PC-9 (cell line): ENCODE measurements at regions not wholly inside any gene's neighbourhood (a gene's known extent, or its start where the extent isn't known, plus 50 kb on each side); places are given as distances from the start of the nearest gene placed in this dataset.

Experiments used
- BruUV-seq: library from RNA; stranded (reverse); fragments of 400-500 nt; replicated peaks from 2 replicates; lab custom pipeline; 2021; lab: Mats Ljungman, UMichigan
- CTCF ChIA-PET: fragments of 300-600 bp; sonication (Branson Sonifier 250); formaldehyde crosslinking; loops from one replicate; lab custom pipeline; 2022; ENCODE audit warnings: antibody characterized with exemption; lab: Charles Lee
- POLR2A ChIA-PET: fragments of 300-600 bp; sonication (Branson Sonifier 250); formaldehyde crosslinking; loops from one replicate; lab custom pipeline; 2022; ENCODE audit warnings: antibody characterized with exemption; ENCODE audit not compliant: unreplicated experiment; lab: Charles Lee
- DNase-seq, 2 experiments: peaks; one replicate each; pipeline versions ENCODE4 v3.0.0 to v3.0.0-alpha.2; 2015 to 2022; ENCODE audit warnings: mixed read lengths in 1 of 2
- H2AFZ ChIP-seq: fragments of 200-600 bp; sonication (generic); 2 replicates; pipeline ENCODE4 v1.8.1; 2017; ENCODE audit warnings: antibody characterized with exemption
- H3F3A ChIP-seq: fragments of 200-600 bp; sonication (generic); 2 replicates; pipeline ENCODE4 v1.8.1; 2017; ENCODE audit warnings: antibody characterized with exemption, mild to moderate bottlenecking, low read depth; ENCODE audit not compliant: insufficient read depth
- H3K27ac ChIP-seq: fragments of 200-600 bp; sonication (generic); 2 replicates; pipeline ENCODE4 v1.6.1; 2016; ENCODE audit warnings: mixed run types
- H3K27me3 ChIP-seq: fragments of 200-600 bp; sonication (generic); 2 replicates; pipeline ENCODE4 v1.6.1; 2016; ENCODE audit warnings: low read depth, mixed run types; ENCODE audit not compliant: insufficient read depth
- H3K36me3 ChIP-seq: fragments of 200-600 bp; sonication (generic); 2 replicates; pipeline ENCODE4 v1.6.1; 2016; ENCODE audit warnings: low read depth, mixed run types
- H3K4me1 ChIP-seq: fragments of 200-600 bp; sonication (generic); replicated peaks from 2 replicates; pipeline ENCODE4 v1.6.1; 2016; ENCODE audit warnings: mixed run types; ENCODE audit not compliant: insufficient read depth
- H3K4me2 ChIP-seq: fragments of 200-600 bp; sonication (generic); 2 replicates; pipeline ENCODE4 v1.6.1; 2017; ENCODE audit warnings: mixed run types
- H3K4me3 ChIP-seq: fragments of 200-600 bp; sonication (generic); 2 replicates; pipeline ENCODE4 v1.6.1; 2016; ENCODE audit warnings: mixed run types
- H3K79me2 ChIP-seq: fragments of 200-600 bp; sonication (generic); 2 replicates; pipeline ENCODE4 v1.6.1; 2017; ENCODE audit warnings: low read depth, mixed run types
- H3K9me2 ChIP-seq: fragments of 200-600 bp; sonication (generic); 2 replicates; pipeline ENCODE4 v1.8.1; 2017; ENCODE audit warnings: mild to moderate bottlenecking; ENCODE audit not compliant: insufficient read depth
- H3K9me3 ChIP-seq: fragments of 200-600 bp; sonication (generic); 2 replicates; pipeline ENCODE4 v1.8.1; 2016; ENCODE audit warnings: low read depth; ENCODE audit not compliant: insufficient read depth
- H4K20me1 ChIP-seq: fragments of 200-600 bp; sonication (generic); 2 replicates; pipeline ENCODE4 v1.8.1; 2017; ENCODE audit not compliant: insufficient read depth
- EZH2 ChIP-seq: fragments of 200-600 bp; sonication (generic); IDR thresholded peaks from 2 replicates; pipeline ENCODE4 v1.8.0; 2017; ENCODE audit warnings: antibody characterized with exemption, low read depth
- intact Hi-C: fragments of 100-400 bp; cut with micrococcal nuclease; formaldehyde crosslinking; loops from one replicate; pipeline ENCODE4 v1.10.0; 2022; ENCODE audit not compliant: unreplicated experiment
- TF ChIP-seq, protein P1 (sequence below): fragments of 200-600 bp; sonication (generic); conservative IDR thresholded peaks from 2 replicates; pipeline ENCODE4 v1.6.1; 2017; ENCODE audit warnings: mixed run types, antibody characterized with exemption, mild to moderate bottlenecking, moderate library complexity

DNA sequence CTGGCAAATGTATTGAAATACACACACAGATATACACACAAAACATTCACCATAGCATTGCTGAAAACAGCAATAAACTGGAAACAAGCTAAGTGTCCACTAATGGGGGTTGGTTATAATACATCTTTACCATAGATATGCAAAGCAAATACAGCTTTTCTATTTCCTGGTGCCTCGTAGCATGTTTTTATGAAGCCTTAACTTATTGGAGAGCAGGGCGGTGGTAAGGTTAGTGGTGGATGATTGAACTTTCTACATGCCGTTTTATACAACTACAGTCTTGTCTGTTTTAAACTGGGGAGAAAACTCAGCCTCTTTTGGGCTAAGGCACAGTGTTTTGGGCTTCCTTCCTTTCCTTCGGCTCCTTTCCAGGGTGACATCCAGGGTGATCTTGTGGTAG lies 104.5 kb downstream of the NR2F2 start:
- TF ChIP-seq, protein P1, sequence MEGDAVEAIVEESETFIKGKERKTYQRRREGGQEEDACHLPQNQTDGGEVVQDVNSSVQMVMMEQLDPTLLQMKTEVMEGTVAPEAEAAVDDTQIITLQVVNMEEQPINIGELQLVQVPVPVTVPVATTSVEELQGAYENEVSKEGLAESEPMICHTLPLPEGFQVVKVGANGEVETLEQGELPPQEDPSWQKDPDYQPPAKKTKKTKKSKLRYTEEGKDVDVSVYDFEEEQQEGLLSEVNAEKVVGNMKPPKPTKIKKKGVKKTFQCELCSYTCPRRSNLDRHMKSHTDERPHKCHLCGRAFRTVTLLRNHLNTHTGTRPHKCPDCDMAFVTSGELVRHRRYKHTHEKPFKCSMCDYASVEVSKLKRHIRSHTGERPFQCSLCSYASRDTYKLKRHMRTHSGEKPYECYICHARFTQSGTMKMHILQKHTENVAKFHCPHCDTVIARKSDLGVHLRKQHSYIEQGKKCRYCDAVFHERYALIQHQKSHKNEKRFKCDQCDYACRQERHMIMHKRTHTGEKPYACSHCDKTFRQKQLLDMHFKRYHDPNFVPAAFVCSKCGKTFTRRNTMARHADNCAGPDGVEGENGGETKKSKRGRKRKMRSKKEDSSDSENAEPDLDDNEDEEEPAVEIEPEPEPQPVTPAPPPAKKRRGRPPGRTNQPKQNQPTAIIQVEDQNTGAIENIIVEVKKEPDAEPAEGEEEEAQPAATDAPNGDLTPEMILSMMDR = no peak
- no peak for TF ChIP-seq EZH2
- Histone ChIP-seq H3K27me3 (no peaks in the 10 kb centered on the region), H3K36me3 (no peaks in the 10 kb centered on the region), H3K27ac (no peak overlapping the region), H3K79me2 (no peaks in the 10 kb centered on the region), H4K20me1 (no peaks in the 10 kb centered on the region), H3K4me2 (no peak overlapping the region), H3K4me1 (no peaks in the 10 kb centered on the region), H2AFZ (no peak overlapping the region), H3K9me3 (peaks cover 2% of the 10 kb centered on the region; the same call in 1 of the 2 replicates), H3K4me3 (no peak overlapping the region), H3F3A (no peaks in the 10 kb centered on the region), H3K9me2 (no peaks in the 10 kb centered on the region)
- POLR2A ChIA-PET = no interaction called here
- no peak for DNase-seq
- BruUV-seq = no TSS peak
- CTCF ChIA-PET = no interaction called here
- intact Hi-C loops = no loop called here

DNA sequence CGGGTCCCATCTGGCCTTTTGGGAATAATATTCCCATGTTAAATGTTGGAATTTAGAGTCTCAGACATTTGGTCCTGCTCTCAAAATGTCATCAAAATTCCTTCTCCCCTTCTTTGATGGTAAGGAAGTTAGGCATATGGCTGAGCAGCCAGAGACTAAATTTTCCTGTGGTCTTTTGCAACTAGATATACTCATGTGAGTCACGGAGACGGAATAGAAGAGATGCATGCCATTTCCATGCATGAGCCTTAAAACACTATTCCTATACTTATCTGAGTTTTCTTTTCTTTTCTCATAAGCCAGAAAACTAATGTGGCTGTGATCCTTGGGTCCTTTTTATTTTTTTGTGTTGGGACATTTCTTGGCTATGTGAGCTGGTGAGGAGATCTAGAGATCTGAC lies 105.3 kb downstream of the NR2F2 start:
- POLR2A ChIA-PET = no interaction called here
- Histone ChIP-seq H3K4me2 (no peak overlapping the region), H3K4me3 (no peak overlapping the region), H3K27ac (no peak overlapping the region), H3K4me1 (no peaks in the 10 kb centered on the region), H3K36me3 (no peaks in the 10 kb centered on the region), H3F3A (no peaks in the 10 kb centered on the region), H3K9me3 (peaks cover 2% of the 10 kb centered on the region; the same call in 1 of the 2 replicates), H2AFZ (no peak overlapping the region), H3K9me2 (no peaks in the 10 kb centered on the region), H3K27me3 (no peaks in the 10 kb centered on the region), H3K79me2 (no peaks in the 10 kb centered on the region), H4K20me1 (no peaks in the 10 kb centered on the region)
- no TSS peak for BruUV-seq
- DNase-seq = no peak
- intact Hi-C loops = no loop called here
- CTCF ChIA-PET = no interaction called here
- TF ChIP-seq EZH2 = no peak
- TF ChIP-seq, protein P1 = no peak

DNA sequence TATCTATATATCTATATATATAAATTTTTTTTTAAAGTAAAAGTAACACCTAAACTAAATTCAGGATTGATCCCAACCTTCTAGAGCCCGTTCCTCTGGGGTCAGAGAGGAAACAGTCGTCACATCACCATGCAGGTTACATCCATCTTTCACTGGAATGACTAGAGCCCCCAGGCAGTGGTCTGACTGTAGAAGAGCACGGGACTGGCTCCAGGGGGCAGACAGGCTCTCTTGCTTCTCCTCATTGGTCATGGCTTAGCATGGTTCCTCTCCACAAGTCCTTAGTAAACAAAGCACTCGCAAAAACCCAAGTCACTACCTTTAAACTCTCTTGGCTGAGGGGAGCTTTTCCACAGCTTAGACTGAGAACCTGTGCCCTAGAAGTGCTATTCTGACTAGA lies 110.5 kb downstream of the NR2F2 start:
- ChIA-PET POLR2A (no interaction called here), CTCF (no interaction called here)
- DNase-seq = no peak
- Histone ChIP-seq H3K27me3 (no peaks in the 10 kb centered on the region; the same call in 1 of the 2 replicates), H3F3A (no peaks in the 10 kb centered on the region), H3K4me2 (no peak overlapping the region), H3K27ac (no peak overlapping the region), H2AFZ (no peak overlapping the region), H3K79me2 (no peaks in the 10 kb centered on the region), H3K36me3 (no peaks in the 10 kb centered on the region), H3K4me1 (no peaks in the 10 kb centered on the region), H4K20me1 (no peaks in the 10 kb centered on the region), H3K4me3 (no peak overlapping the region), H3K9me3 (no peaks in the 10 kb centered on the region), H3K9me2 (no peaks in the 10 kb centered on the region)
- intact Hi-C loops = no loop called here
- no peak for TF ChIP-seq EZH2
- TF ChIP-seq, protein P1 = no peak
- no TSS peak for BruUV-seq
